Uterus (tissue), 2 donors: ENCODE measurements at regions not wholly inside any gene's neighbourhood (a gene's known extent, or its start where the extent isn't known, plus 50 kb on each side); places are given as distances from the start of the nearest gene placed in this dataset.

ENCODE experiments used
- POLR2A ChIP-seq, 2 donors: fragments of 450-650 bp; IDR thresholded peaks; one replicate each; pipeline ENCODE4 v1.6.1; 2016; ENCODE audit warnings: antibody characterized with exemption in 2 of 2, mild to moderate bottlenecking in 1 of 2, moderate library complexity in 1 of 2
- TF ChIP-seq, protein P1 (sequence below), 4 experiments: fragments of 200-600 bp in 2 of 4; fragments of 450-650 bp in 2 of 4; sonication (generic) in 2 of 4; IDR thresholded peaks; one replicate each; pipeline ENCODE4 v1.5.1; 2016 to 2019; ENCODE audit warnings: antibody characterized with exemption in 4 of 4, mild to moderate bottlenecking in 2 of 4, moderate library complexity in 1 of 4

DNA sequence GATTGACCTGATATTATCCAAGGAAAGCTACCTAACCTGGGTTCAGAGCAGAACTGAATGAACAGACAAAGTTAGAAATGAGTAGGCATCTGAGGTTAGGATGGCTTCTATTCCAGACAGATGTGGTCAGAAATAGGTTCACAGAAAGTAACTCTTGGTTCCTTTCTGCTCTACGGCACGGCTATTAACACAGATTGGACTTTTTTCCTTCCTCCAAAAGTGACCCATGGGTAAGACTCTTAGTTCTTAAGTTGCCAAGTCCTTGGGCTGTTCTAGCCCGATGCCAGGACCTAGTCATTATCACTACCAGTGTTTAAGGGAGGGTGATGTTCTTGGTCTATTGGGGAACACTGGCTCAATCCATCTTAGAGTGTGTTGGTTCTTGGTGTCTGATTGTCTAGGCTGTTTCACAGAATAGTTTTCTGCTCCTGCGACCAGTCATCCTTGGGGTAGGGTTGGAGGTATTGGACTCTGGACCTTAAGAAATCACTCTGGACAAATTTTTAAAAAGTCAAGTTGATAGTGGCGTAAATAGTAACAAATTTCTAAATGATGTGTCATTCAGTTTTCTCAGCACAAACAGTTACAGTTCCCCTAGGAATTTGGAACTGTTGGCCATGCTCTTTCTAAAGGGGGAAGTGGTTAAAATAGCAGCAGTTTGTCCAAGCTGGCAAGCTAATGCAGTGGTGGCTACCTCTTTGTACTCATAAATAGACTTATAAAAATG lies 60.1 kb upstream of the MYCBP2 start:
- TF ChIP-seq, protein P1, sequence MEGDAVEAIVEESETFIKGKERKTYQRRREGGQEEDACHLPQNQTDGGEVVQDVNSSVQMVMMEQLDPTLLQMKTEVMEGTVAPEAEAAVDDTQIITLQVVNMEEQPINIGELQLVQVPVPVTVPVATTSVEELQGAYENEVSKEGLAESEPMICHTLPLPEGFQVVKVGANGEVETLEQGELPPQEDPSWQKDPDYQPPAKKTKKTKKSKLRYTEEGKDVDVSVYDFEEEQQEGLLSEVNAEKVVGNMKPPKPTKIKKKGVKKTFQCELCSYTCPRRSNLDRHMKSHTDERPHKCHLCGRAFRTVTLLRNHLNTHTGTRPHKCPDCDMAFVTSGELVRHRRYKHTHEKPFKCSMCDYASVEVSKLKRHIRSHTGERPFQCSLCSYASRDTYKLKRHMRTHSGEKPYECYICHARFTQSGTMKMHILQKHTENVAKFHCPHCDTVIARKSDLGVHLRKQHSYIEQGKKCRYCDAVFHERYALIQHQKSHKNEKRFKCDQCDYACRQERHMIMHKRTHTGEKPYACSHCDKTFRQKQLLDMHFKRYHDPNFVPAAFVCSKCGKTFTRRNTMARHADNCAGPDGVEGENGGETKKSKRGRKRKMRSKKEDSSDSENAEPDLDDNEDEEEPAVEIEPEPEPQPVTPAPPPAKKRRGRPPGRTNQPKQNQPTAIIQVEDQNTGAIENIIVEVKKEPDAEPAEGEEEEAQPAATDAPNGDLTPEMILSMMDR (IDR thresholded peaks at IDR 0.05): no peak
- TF ChIP-seq POLR2A (IDR thresholded peaks at IDR 0.05): no peak
